Left forelimb (tissue), 1 donor: ENCODE measurements at regions not wholly inside any gene's neighbourhood (a gene's known extent, or its start where the extent isn't known, plus 50 kb on each side); places are given as distances from the start of the nearest gene placed in this dataset.
"Not testable (repeated sequence)": the region's sequence is repeated elsewhere in the genome, so short reads cannot be mapped to it uniquely, and the experiment has no call there.

Source experiments
- DNase-seq: peaks from one replicate; pipeline ENCODE4 v3.0.0-alpha.2; 2018; ENCODE audit warnings: low spot score

GRCh38 chr21:27984663-27985325 lies 1007.9 kb downstream of the LTN1 start:
- not testable (repeated sequence) for DNase-seq

- not testable (repeated sequence) for DNase-seq
Measured at GRCh38 chr21:27979446-27979845, 1012.6 kb upstream of the ADAMTS5 start.

GRCh38 chr21:27975514-27975913 lies 1008.6 kb upstream of the ADAMTS5 start:
- DNase-seq: no peak

GRCh38 chr21:27974152-27974551 lies 1007.3 kb upstream of the ADAMTS5 start:
- not testable (repeated sequence) for DNase-seq

- DNase-seq: not testable (repeated sequence)
Measured at GRCh38 chr21:27968240-27968639, 1001.4 kb upstream of the ADAMTS5 start.

GRCh38 chr21:27954543-27955165 lies 987.8 kb upstream of the ADAMTS5 start:
- DNase-seq: no peak

GRCh38 chr21:27953340-27954045 lies 986.6 kb upstream of the ADAMTS5 start:
- no peak for DNase-seq

GRCh38 chr21:27949093-27949492 lies 982.2 kb upstream of the ADAMTS5 start:
- not testable (repeated sequence) for DNase-seq

GRCh38 chr21:27930108-27930767 lies 963.4 kb upstream of the ADAMTS5 start:
- not testable (repeated sequence) for DNase-seq

- not testable (repeated sequence) for DNase-seq
Measured at GRCh38 chr21:27929179-27929578, 962.3 kb upstream of the ADAMTS5 start.

- not testable (repeated sequence) for DNase-seq
Measured at GRCh38 chr21:27928534-27929115, 961.7 kb upstream of the ADAMTS5 start.

GRCh38 chr21:27921421-27921820 lies 954.5 kb upstream of the ADAMTS5 start:
- DNase-seq: not testable (repeated sequence)

- not testable (repeated sequence) for DNase-seq
Measured at GRCh38 chr21:27917966-27918365, 951.1 kb upstream of the ADAMTS5 start.

- DNase-seq: not testable (repeated sequence)
Measured at GRCh38 chr21:27916326-27916725, 949.4 kb upstream of the ADAMTS5 start.

GRCh38 chr21:27912133-27912532 lies 945.2 kb upstream of the ADAMTS5 start:
- not testable (repeated sequence) for DNase-seq

GRCh38 chr21:27909487-27909886 lies 942.6 kb upstream of the ADAMTS5 start:
- not testable (repeated sequence) for DNase-seq

- DNase-seq: not testable (repeated sequence)
Measured at GRCh38 chr21:27908816-27909215, 941.9 kb upstream of the ADAMTS5 start.

- DNase-seq: not testable (repeated sequence)
Measured at GRCh38 chr21:27902904-27903303, 936.0 kb upstream of the ADAMTS5 start.

GRCh38 chr21:27893619-27894018 lies 926.7 kb upstream of the ADAMTS5 start:
- not testable (repeated sequence) for DNase-seq

GRCh38 chr21:27891495-27891894 lies 924.6 kb upstream of the ADAMTS5 start:
- DNase-seq: not testable (repeated sequence)

GRCh38 chr21:27887808-27888455 lies 921.0 kb upstream of the ADAMTS5 start:
- DNase-seq: not testable (repeated sequence)
